Gastroesophageal sphincter (tissue), 3 donors: ENCODE measurements at regions not wholly inside any gene's neighbourhood (a gene's known extent, or its start where the extent isn't known, plus 50 kb on each side); places are given as distances from the start of the nearest gene placed in this dataset.
"Not testable (repeated sequence)": the region's sequence is repeated elsewhere in the genome, so short reads cannot be mapped to it uniquely, and the experiment has no call there.

Experiments
- CTCF ChIP-seq, 4 experiments: fragments of 200-600 bp in 2 of 4; fragments of 450-650 bp in 2 of 4; sonication (generic) in 1 of 4; IDR thresholded peaks; one replicate each; pipeline ENCODE4 v1.5.1; 2017 to 2019; ENCODE audit warnings: antibody characterized with exemption in 4 of 4, mild to moderate bottlenecking in 2 of 4, moderate library complexity in 2 of 4
- EP300 ChIP-seq: sonication (generic); formaldehyde crosslinking; IDR thresholded peaks from one replicate; pipeline ENCODE4 v1.6.1; 2017; ENCODE audit warnings: antibody characterized with exemption, mild to moderate bottlenecking
- POLR2A ChIP-seq, 2 donors: fragments of 450-650 bp; IDR thresholded peaks; one replicate each; pipeline ENCODE4 v1.6.1; 2017; ENCODE audit warnings: antibody characterized with exemption in 2 of 2, mild to moderate bottlenecking in 2 of 2, moderate library complexity in 1 of 2
- POLR2AphosphoS5 ChIP-seq: sonication (generic); formaldehyde crosslinking; IDR thresholded peaks from one replicate; pipeline ENCODE4 v1.6.1; 2017; ENCODE audit warnings: antibody characterized with exemption

GRCh38 chr7:76681810-76682209 lies 54.7 kb upstream of the POMZP3 start:
- not testable (repeated sequence) for TF ChIP-seq CTCF (IDR thresholded peaks at IDR 0.05); POLR2A (IDR thresholded peaks at IDR 0.05); POLR2AphosphoS5; EP300
